A549 (cell line): ENCODE measurements at regions not wholly inside any gene's neighbourhood (a gene's known extent, or its start where the extent isn't known, plus 50 kb on each side); places are given as distances from the start of the nearest gene placed in this dataset.

Experiments
- ATAC-seq, 2 experiments: fragments of 200-7000 bp in 1 of 2; fragments of >200 bp in 1 of 2; cut with Nextera tagmentation in 1 of 2; cut with Tn5 transposase in 1 of 2; 3 replicates each; pipeline versions ENCODE4 v1.8.0 to v1.9.1; 2018 to 2020; ENCODE audit warnings: mild to moderate bottlenecking in 1 of 2, moderate library complexity in 1 of 2
- CTCF ChIA-PET: fragments of 300-600 bp; sonication (Branson Sonifier 250); formaldehyde crosslinking; extraction: SDS; loops from one replicate; lab custom pipeline; 2021; ENCODE audit warnings: antibody characterized with exemption, inconsistent platforms; lab: Yijun Ruan, JAX
- POLR2A ChIA-PET: fragments of 350-600 bp; formaldehyde crosslinking; extraction: SDS; loops from one replicate; lab custom pipeline; 2021; ENCODE audit warnings: antibody characterized with exemption, inconsistent platforms; lab: Yijun Ruan, JAX
- DNase-seq, 2 experiments: peaks; one replicate each; pipeline versions ENCODE4 v3.0.0 to v3.0.0-alpha.2; 2011 to 2016; ENCODE audit warnings: low read depth in 1 of 2, low spot score in 1 of 2
- FAIRE-seq: peaks from 2 replicates; lab custom pipeline; 2011; peaks lifted over from hg19 to GRCh38; lab: Jason Lieb, UNC
- H3K27ac ChIP-seq, 2 experiments: fragments of >200 bp; sonication (Bioruptor Twin); formaldehyde crosslinking; 3 replicates each; pipeline ENCODE4 v1.5.1; 2016 to 2017
- H3K4me1 ChIP-seq: fragments of >200 bp; sonication (Bioruptor Twin); formaldehyde crosslinking; 3 replicates; pipeline ENCODE4 v1.6.1; 2016
- H3K4me2 ChIP-seq: fragments of >200 bp; sonication (Bioruptor Twin); formaldehyde crosslinking; 3 replicates; pipeline ENCODE4 v1.6.1; 2016
- H3K4me3 ChIP-seq: fragments of >200 bp; sonication (Bioruptor Twin); formaldehyde crosslinking; 3 replicates; pipeline ENCODE4 v1.5.1; 2016
- H3K9me3 ChIP-seq: fragments of >200 bp; sonication (Bioruptor Twin); formaldehyde crosslinking; 3 replicates; pipeline ENCODE4 v1.6.1; 2016
- CBX2 ChIP-seq: fragments of 200-600 bp; sonication (generic); IDR thresholded peaks from 2 replicates; pipeline ENCODE4 v1.6.1; 2016; ENCODE audit warnings: low read depth, mild to moderate bottlenecking, borderline replicate concordance
- CEBPB ChIP-seq, 2 experiments: fragments of >200 bp in 1 of 2; sonication (Bioruptor Twin) in 1 of 2; formaldehyde crosslinking in 1 of 2; IDR thresholded peaks; 2 replicates each; pipeline ENCODE4 v1.6.1; 2012 to 2016
- CTCF ChIP-seq: fragments of >200 bp; sonication (Bioruptor Twin); formaldehyde crosslinking; IDR thresholded peaks from 3 replicates; pipeline ENCODE4 v1.5.1; 2016
- E2F6 ChIP-seq: IDR thresholded peaks from 2 replicates; pipeline ENCODE4 v1.6.1; 2012; ENCODE audit warnings: low read depth, borderline replicate concordance
- EHF ChIP-seq: fragments of 250-450 bp; sonication (Bioruptor Pico); IDR thresholded peaks from 2 replicates; pipeline ENCODE4 v1.5.0; 2020; ENCODE audit warnings: mild to moderate bottlenecking
- ELK1 ChIP-seq: fragments of 150-350 bp; IDR thresholded peaks from 2 replicates; pipeline ENCODE4 v1.6.1; 2014; ENCODE audit warnings: low read depth, mild to moderate bottlenecking, low read length
- EP300 ChIP-seq, 2 experiments: fragments of >200 bp; sonication (Bioruptor Twin); formaldehyde crosslinking; IDR thresholded peaks; 2 replicates in 1 of 2; 3 replicates in 1 of 2; pipeline ENCODE4 v1.6.1; 2016 to 2017
- ESRRA ChIP-seq: fragments of 150-350 bp; IDR thresholded peaks from 2 replicates; pipeline ENCODE4 v1.6.1; 2014; ENCODE audit warnings: mild to moderate bottlenecking, low read length, borderline replicate concordance
- FOSB ChIP-seq: fragments of 250-450 bp; sonication (Bioruptor Pico); IDR thresholded peaks from 2 replicates; pipeline ENCODE4 v1.5.0; 2020; ENCODE audit warnings: mild to moderate bottlenecking, moderate library complexity
- FOXS1 ChIP-seq: fragments of 250-450 bp; sonication (Bioruptor Pico); IDR thresholded peaks from 2 replicates; pipeline ENCODE4 v1.5.0; 2020; ENCODE audit warnings: mild to moderate bottlenecking, moderate library complexity
- HDAC2 ChIP-seq: fragments of 200-600 bp; sonication (generic); IDR thresholded peaks from 2 replicates; pipeline ENCODE4 v1.6.1; 2016
- HES2 ChIP-seq: fragments of >200 bp; sonication (Bioruptor Twin); formaldehyde crosslinking; IDR thresholded peaks from 2 replicates; pipeline ENCODE4 v1.6.1; 2016
- HOXA7 ChIP-seq: fragments of 250-450 bp; sonication (Bioruptor Pico); IDR thresholded peaks from 2 replicates; pipeline ENCODE4 v1.5.0; 2020; ENCODE audit warnings: mild to moderate bottlenecking, moderate library complexity
- HOXB13 ChIP-seq: fragments of 250-450 bp; sonication (Bioruptor Pico); IDR thresholded peaks from 2 replicates; pipeline ENCODE4 v1.5.0; 2020; ENCODE audit warnings: low read depth, mild to moderate bottlenecking, moderate library complexity
- KDM1A ChIP-seq: fragments of 200-600 bp; sonication (generic); IDR thresholded peaks from 2 replicates; pipeline ENCODE4 v1.6.1; 2016; ENCODE audit warnings: low read depth, mild to moderate bottlenecking
- MAFK ChIP-seq: fragments of 450-650 bp; IDR thresholded peaks from 2 replicates; pipeline ENCODE4 v1.6.1; 2014; ENCODE audit not compliant: partially characterized antibody
- MAX ChIP-seq: IDR thresholded peaks from 2 replicates; pipeline ENCODE4 v1.6.1; 2012
- MAZ ChIP-seq: fragments of 150-350 bp; IDR thresholded peaks from 2 replicates; pipeline ENCODE4 v1.6.1; 2014; ENCODE audit warnings: antibody characterized with exemption, low read depth, low read length, borderline replicate concordance
- MYC ChIP-seq: IDR thresholded peaks from 2 replicates; pipeline ENCODE4 v1.6.1; 2012; ENCODE audit warnings: mild to moderate bottlenecking, inconsistent platforms, low read length, improper control_type of control experiment, borderline replicate concordance
- NFE2L2 ChIP-seq: fragments of 150-350 bp; conservative IDR thresholded peaks from 2 replicates; pipeline ENCODE4 v1.6.1; 2014; ENCODE audit warnings: low read length
- PBX3 ChIP-seq: IDR thresholded peaks from 2 replicates; pipeline ENCODE4 v1.6.1; 2012
- PHF8 ChIP-seq: fragments of 200-600 bp; sonication (generic); IDR thresholded peaks from 2 replicates; pipeline ENCODE4 v1.6.1; 2016; ENCODE audit warnings: low read depth, mild to moderate bottlenecking, antibody characterized with exemption, moderate library complexity, borderline replicate concordance
- POLR2A ChIP-seq: IDR thresholded peaks from 2 replicates; pipeline ENCODE4 v1.6.1; 2012; ENCODE audit warnings: mild to moderate bottlenecking, low read length
- RNF2 ChIP-seq: fragments of 200-600 bp; sonication (generic); IDR thresholded peaks from 2 replicates; pipeline ENCODE4 v1.6.1; 2016; ENCODE audit warnings: low read depth, mild to moderate bottlenecking, antibody characterized with exemption, moderate library complexity, borderline replicate concordance
- SREBF2 ChIP-seq: fragments of 450-650 bp; IDR thresholded peaks from 2 replicates; pipeline ENCODE4 v1.6.1; 2014; ENCODE audit warnings: mild to moderate bottlenecking, moderate library complexity
- ZNF302 ChIP-seq: fragments of 250-450 bp; sonication (Bioruptor Pico); IDR thresholded peaks from 2 replicates; pipeline ENCODE4 v1.9.0; 2021; ENCODE audit warnings: inconsistent platforms, mild to moderate bottlenecking, moderate library complexity
- ZSCAN20 ChIP-seq: fragments of 250-450 bp; sonication (Bioruptor Pico); IDR thresholded peaks from 2 replicates; pipeline ENCODE4 v1.8.0; 2022; ENCODE audit warnings: mild to moderate bottlenecking, moderate library complexity
- WGBS: methylation state at CpG from one replicate; pipeline ENCODE4 v1.1.6; 2017; ENCODE audit errors: missing lambda C conversion rate; 5-methylcytosine and 5-hydroxymethylcytosine counted together

- ChIA-PET CTCF (no interaction called here), POLR2A (no interaction called here)
- Histone ChIP-seq H3K27ac (no peak overlapping the region), H3K4me1 (no peaks in the 10 kb centered on the region), H3K4me3 (no peak overlapping the region), H3K9me3 (no peaks in the 10 kb centered on the region), H3K4me2 (no peak overlapping the region)
- no peak for ATAC-seq
- TF ChIP-seq PBX3 (no peak), MAFK (no peak), ELK1 (no peak), KDM1A (no peak), EHF (no peak), HDAC2 (no peak), ZSCAN20 (CRISPR knock-in tag) (no peak), RNF2 (no peak), NFE2L2 (no peak), POLR2A (no peak), MAZ (no peak), CBX2 (no peak), E2F6 (no peak), SREBF2 (no peak), CTCF (no peak), CEBPB (IDR thresholded peaks at IDR 0.05) (no peak), FOXS1 (CRISPR knock-in tag) (no peak), PHF8 (no peak), HOXB13 (CRISPR knock-in tag) (no peak)
- no peak for FAIRE-seq
- WGBS: 43% methylated on average over 3 of the region's 3 CpGs
- DNase-seq: no peak
Measured at GRCh38 chr5:105131045-105131444, 1568.5 kb upstream of the NUDT12 start.

GRCh38 chr5:105101577-105101976 is 1539.0 kb upstream of the NUDT12 start:
- POLR2A ChIA-PET: no interaction called here
- ATAC-seq (no peak), FAIRE-seq (no peak), DNase-seq (no peak)
- 11% methylated on average over 2 of the region's 2 CpGs for WGBS
- Histone ChIP-seq H3K4me1 (no peaks in the 10 kb centered on the region), H3K27ac (no peak overlapping the region), H3K4me2 (no peak overlapping the region), H3K4me3 (no peak overlapping the region), H3K9me3 (no peaks in the 10 kb centered on the region; the same call in 2 of the 3 replicates)
- TF ChIP-seq ESRRA (no peak), POLR2A (no peak), HOXA7 (no peak), MAX (no peak), PHF8 (no peak), ZNF302 (CRISPR knock-in tag) (no peak), EP300 (IDR thresholded peaks at IDR 0.05) (no peak), MYC (no peak), NFE2L2 (no peak), ELK1 (no peak), CBX2 (no peak), HES2 (no peak), CTCF (no peak), FOXS1 (CRISPR knock-in tag) (no peak), HDAC2 (no peak), FOSB (CRISPR knock-in tag) (no peak), PBX3 (no peak)
- CTCF ChIA-PET: no interaction called here
